ENCODE measurements at regions not wholly inside any gene's neighbourhood (a gene's known extent, or its start where the extent isn't known, plus 50 kb on each side); places are given as distances from the start of the nearest gene placed in this dataset.

GRCh38 chr12:42790761-42791151 lies 201.2 kb upstream of the PRICKLE1 start:
- TF ChIP-seq EZH2 (IDR thresholded peaks at IDR 0.05) (no peak), CTCF (IDR thresholded peaks at IDR 0.05) (no peak)
